Neural cell (in vitro differentiated cells): ENCODE measurements at regions not wholly inside any gene's neighbourhood (a gene's known extent, or its start where the extent isn't known, plus 50 kb on each side); places are given as distances from the start of the nearest gene placed in this dataset.

Source experiments
- CTCF ChIP-seq: fragments of 450-650 bp; IDR thresholded peaks from 2 replicates; pipeline ENCODE4 v1.5.1; 2014; ENCODE audit warnings: antibody characterized with exemption, mild to moderate bottlenecking, moderate library complexity; ENCODE audit not compliant: poor library complexity, severe bottlenecking
- EP300 ChIP-seq: fragments of 450-650 bp; conservative IDR thresholded peaks from 2 replicates; pipeline ENCODE4 v1.6.1; 2014; ENCODE audit warnings: antibody characterized with exemption, mild to moderate bottlenecking, moderate library complexity; ENCODE audit not compliant: poor library complexity, severe bottlenecking
- EZH2 ChIP-seq: fragments of 200-600, 300-800 bp; shearing (Covaris generic), sonication (generic); IDR thresholded peaks from 2 replicates; pipeline ENCODE4 v1.6.1; 2014; ENCODE audit warnings: antibody characterized with exemption, low read length, borderline replicate concordance, mild to moderate bottlenecking; ENCODE audit not compliant: insufficient read depth, poor library complexity, severe bottlenecking
- POLR2AphosphoS5 ChIP-seq: IDR thresholded peaks from 2 replicates; pipeline ENCODE4 v1.6.1; 2012
- REST ChIP-seq: IDR thresholded peaks from 2 replicates; pipeline ENCODE4 v1.6.1; 2012; ENCODE audit warnings: borderline replicate concordance
- TAF1 ChIP-seq: IDR thresholded peaks from 2 replicates; pipeline ENCODE4 v1.6.1; 2012; ENCODE audit warnings: low read depth

- no peak for TF ChIP-seq EP300
- no peak for TF ChIP-seq CTCF
- no peak for TF ChIP-seq TAF1
- TF ChIP-seq EZH2, result no peak
- no peak for TF ChIP-seq REST
- no peak for TF ChIP-seq POLR2AphosphoS5
These were observed 495.5 kb upstream of the RGS18 start for GRCh38 chr1:191662746-191663145.
